Choroid plexus epithelial cell (primary cell): ENCODE measurements at regions not wholly inside any gene's neighbourhood (a gene's known extent, or its start where the extent isn't known, plus 50 kb on each side); places are given as distances from the start of the nearest gene placed in this dataset.

ENCODE experiments used
- DNase-seq: peaks from one replicate; pipeline ENCODE4 v3.0.0-alpha.2; 2010; ENCODE audit warnings: low read depth
- H3K4me3 ChIP-seq: 2 replicates; pipeline ENCODE4 v1.5.1; 2011; ENCODE audit warnings: low read depth, mild to moderate bottlenecking, control low read depth, low read length, moderate library complexity
- TF ChIP-seq, protein P1 (sequence below): conservative IDR thresholded peaks from 2 replicates; pipeline ENCODE4 v1.5.1; 2011; ENCODE audit warnings: low read depth, mild to moderate bottlenecking, control low read depth, inconsistent platforms, low read length, moderate library complexity

DNA sequence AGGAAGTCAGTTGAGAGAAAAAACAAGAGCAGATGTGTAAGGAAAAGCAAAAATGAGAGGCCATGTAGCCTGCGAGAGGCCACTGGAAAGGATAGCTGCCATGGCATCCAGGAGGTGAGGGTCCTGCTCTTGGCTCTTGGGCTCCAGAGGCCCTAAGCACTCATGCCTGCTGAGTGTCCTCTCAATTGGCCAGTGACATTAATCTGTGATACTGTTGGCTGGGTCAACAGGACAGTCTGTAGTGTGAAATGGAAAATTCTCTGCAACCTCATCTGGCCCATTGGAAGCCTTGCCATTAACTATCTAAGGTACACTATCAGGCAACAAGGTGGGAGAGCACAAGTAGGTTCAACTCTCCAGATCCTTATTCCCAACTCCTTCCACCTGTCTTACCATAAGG lies 180.9 kb downstream of the LY86 start:
- TF ChIP-seq, protein P1, sequence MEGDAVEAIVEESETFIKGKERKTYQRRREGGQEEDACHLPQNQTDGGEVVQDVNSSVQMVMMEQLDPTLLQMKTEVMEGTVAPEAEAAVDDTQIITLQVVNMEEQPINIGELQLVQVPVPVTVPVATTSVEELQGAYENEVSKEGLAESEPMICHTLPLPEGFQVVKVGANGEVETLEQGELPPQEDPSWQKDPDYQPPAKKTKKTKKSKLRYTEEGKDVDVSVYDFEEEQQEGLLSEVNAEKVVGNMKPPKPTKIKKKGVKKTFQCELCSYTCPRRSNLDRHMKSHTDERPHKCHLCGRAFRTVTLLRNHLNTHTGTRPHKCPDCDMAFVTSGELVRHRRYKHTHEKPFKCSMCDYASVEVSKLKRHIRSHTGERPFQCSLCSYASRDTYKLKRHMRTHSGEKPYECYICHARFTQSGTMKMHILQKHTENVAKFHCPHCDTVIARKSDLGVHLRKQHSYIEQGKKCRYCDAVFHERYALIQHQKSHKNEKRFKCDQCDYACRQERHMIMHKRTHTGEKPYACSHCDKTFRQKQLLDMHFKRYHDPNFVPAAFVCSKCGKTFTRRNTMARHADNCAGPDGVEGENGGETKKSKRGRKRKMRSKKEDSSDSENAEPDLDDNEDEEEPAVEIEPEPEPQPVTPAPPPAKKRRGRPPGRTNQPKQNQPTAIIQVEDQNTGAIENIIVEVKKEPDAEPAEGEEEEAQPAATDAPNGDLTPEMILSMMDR = no peak
- H3K4me3 ChIP-seq = no peak overlapping the region
- DNase-seq = no peak

GRCh38 chr6:6771224-6771945 lies 182.9 kb downstream of the LY86 start:
- no peak for DNase-seq
- TF ChIP-seq, protein P1 = no peak
- H3K4me3 ChIP-seq = no peak overlapping the region

DNA sequence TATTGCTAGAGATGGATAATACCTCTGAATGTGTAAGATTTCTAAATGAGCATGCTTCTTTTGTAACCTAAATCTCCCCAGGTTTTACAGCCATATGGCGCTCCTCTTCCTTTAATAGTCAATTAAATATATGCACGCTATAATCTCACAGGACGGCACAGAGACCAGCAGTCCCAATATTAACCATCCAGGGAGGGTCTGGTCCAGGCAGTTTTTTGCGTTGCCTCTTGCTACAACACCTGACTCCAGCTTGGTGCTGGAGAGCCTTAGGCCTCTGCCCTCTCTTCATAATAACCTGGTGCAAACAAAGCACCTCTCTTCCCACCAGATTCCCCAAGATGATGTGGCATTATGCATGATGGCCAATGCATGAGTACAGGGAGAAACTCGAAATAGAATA lies 183.4 kb downstream of the LY86 start:
- DNase-seq = no peak
- TF ChIP-seq, protein P1 = no peak
- no peak overlapping the region for H3K4me3 ChIP-seq

- TF ChIP-seq, protein P1 = no peak
- H3K4me3 ChIP-seq = no peak overlapping the region
- DNase-seq = no peak
These were observed 184.2 kb downstream of the LY86 start for GRCh38 chr6:6772751-6773150.

GRCh38 chr6:6775074-6775473 lies 186.6 kb downstream of the LY86 start:
- DNase-seq = no peak
- no peak overlapping the region for H3K4me3 ChIP-seq
- TF ChIP-seq, protein P1 = no peak

DNA sequence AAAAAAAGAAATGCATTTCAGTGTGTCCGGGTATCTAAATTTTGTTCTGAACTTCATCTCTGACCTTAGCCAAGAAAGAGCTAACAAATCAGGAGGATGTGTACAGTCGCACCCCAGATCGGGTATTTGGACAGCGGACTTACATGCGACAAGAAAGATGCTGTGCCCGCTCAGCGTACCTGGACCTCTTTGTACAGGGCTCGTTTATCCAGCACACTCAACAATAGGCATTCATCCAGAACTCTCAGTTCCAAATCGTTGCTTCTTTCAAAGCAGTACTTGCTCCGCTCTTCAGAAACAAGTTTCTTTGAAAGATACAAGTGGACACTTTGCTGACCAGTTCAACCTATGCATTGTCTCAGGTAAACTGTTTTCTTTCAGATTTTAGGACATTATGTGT lies 191.7 kb downstream of the LY86 start:
- DNase-seq = no peak
- TF ChIP-seq, protein P1 = no peak
- H3K4me3 ChIP-seq = no peak overlapping the region
